ENCODE measurements at regions not wholly inside any gene's neighbourhood (a gene's known extent, or its start where the extent isn't known, plus 50 kb on each side); places are given as distances from the start of the nearest gene placed in this dataset.
"Not testable (repeated sequence)": the region's sequence is repeated elsewhere in the genome, so short reads cannot be mapped to it uniquely, and the experiment has no call there.

GRCh38 chr19:31470952-31471351 is 121.7 kb upstream of the TSHZ3 start:
- H3K9me3 ChIP-seq (ENCODE audit: control insufficient read depth, low read length): no peaks in the 10 kb centered on the region
- H3K27ac ChIP-seq (ENCODE audit: insufficient read depth, low read length, poor library complexity, severe bottlenecking): no peak overlapping the region
- H3K4me1 ChIP-seq (ENCODE audit: control insufficient read depth, insufficient read depth, low read length, poor library complexity, severe bottlenecking): no peaks in the 10 kb centered on the region
- no peaks in the 10 kb centered on the region for H3K36me3 ChIP-seq (ENCODE audit: control insufficient read depth, insufficient read depth, low read length)
- no peaks in the 10 kb centered on the region for H3K27me3 ChIP-seq (replicated peaks; ENCODE audit: control insufficient read depth, insufficient read depth, low read length, poor library complexity, severe bottlenecking)
- no peak for DNase-seq
- H3K4me3 ChIP-seq (ENCODE audit: insufficient read depth, low read depth, low read length, poor library complexity, severe bottlenecking): no peak overlapping the region

GRCh38 chr19:31478241-31478640 is 129.0 kb upstream of the TSHZ3 start:
- Histone ChIP-seq H3K36me3 (ENCODE audit: control insufficient read depth, insufficient read depth, low read length) (no peaks in the 10 kb centered on the region), H3K4me3 (ENCODE audit: insufficient read depth, low read depth, low read length, poor library complexity, severe bottlenecking) (no peak overlapping the region), H3K9me3 (ENCODE audit: control insufficient read depth, low read length) (no peaks in the 10 kb centered on the region), H3K4me1 (ENCODE audit: control insufficient read depth, insufficient read depth, low read length, poor library complexity, severe bottlenecking) (no peaks in the 10 kb centered on the region), H3K27me3 (replicated peaks; ENCODE audit: control insufficient read depth, insufficient read depth, low read length, poor library complexity, severe bottlenecking) (no peaks in the 10 kb centered on the region), H3K27ac (ENCODE audit: insufficient read depth, low read length, poor library complexity, severe bottlenecking) (no peak overlapping the region)
- no peak for DNase-seq

- Histone ChIP-seq H3K27ac (ENCODE audit: insufficient read depth, low read length, poor library complexity, severe bottlenecking) (no peak overlapping the region), H3K4me1 (ENCODE audit: control insufficient read depth, insufficient read depth, low read length, poor library complexity, severe bottlenecking) (no peaks in the 10 kb centered on the region), H3K27me3 (replicated peaks; ENCODE audit: control insufficient read depth, insufficient read depth, low read length, poor library complexity, severe bottlenecking) (no peaks in the 10 kb centered on the region), H3K36me3 (ENCODE audit: control insufficient read depth, insufficient read depth, low read length) (no peaks in the 10 kb centered on the region), H3K4me3 (ENCODE audit: insufficient read depth, low read depth, low read length, poor library complexity, severe bottlenecking) (no peak overlapping the region), H3K9me3 (ENCODE audit: control insufficient read depth, low read length) (no peaks in the 10 kb centered on the region)
- DNase-seq: no peak
These were observed 134.1 kb upstream of the TSHZ3 start for GRCh38 chr19:31483226-31483857.

GRCh38 chr19:31484858-31485410 is 135.7 kb upstream of the TSHZ3 start:
- H3K4me1 ChIP-seq (ENCODE audit: control insufficient read depth, insufficient read depth, low read length, poor library complexity, severe bottlenecking); DNase-seq; H3K27me3 ChIP-seq (replicated peaks; ENCODE audit: control insufficient read depth, insufficient read depth, low read length, poor library complexity, severe bottlenecking); H3K9me3 ChIP-seq (ENCODE audit: control insufficient read depth, low read length); H3K4me3 ChIP-seq (ENCODE audit: insufficient read depth, low read depth, low read length, poor library complexity, severe bottlenecking); H3K36me3 ChIP-seq (ENCODE audit: control insufficient read depth, insufficient read depth, low read length); H3K27ac ChIP-seq (ENCODE audit: insufficient read depth, low read length, poor library complexity, severe bottlenecking): not testable (repeated sequence)

GRCh38 chr19:31485472-31485871 is 136.2 kb upstream of the TSHZ3 start:
- H3K9me3 ChIP-seq (ENCODE audit: control insufficient read depth, low read length): no peaks in the 10 kb centered on the region
- no peaks in the 10 kb centered on the region for H3K4me1 ChIP-seq (ENCODE audit: control insufficient read depth, insufficient read depth, low read length, poor library complexity, severe bottlenecking)
- DNase-seq: no peak

GRCh38 chr19:31491242-31491641 is 142.0 kb upstream of the TSHZ3 start:
- no peak for DNase-seq
- Histone ChIP-seq H3K4me3 (ENCODE audit: insufficient read depth, low read depth, low read length, poor library complexity, severe bottlenecking) (no peak overlapping the region), H3K9me3 (ENCODE audit: control insufficient read depth, low read length) (no peaks in the 10 kb centered on the region)

More at GRCh38 chr19:31485472-31485871, 136.2 kb upstream of the TSHZ3 start:
- H3K36me3 ChIP-seq (ENCODE audit: control insufficient read depth, insufficient read depth, low read length): no peaks in the 10 kb centered on the region
- H3K4me3 ChIP-seq (ENCODE audit: insufficient read depth, low read depth, low read length, poor library complexity, severe bottlenecking): no peak overlapping the region
- no peak overlapping the region for H3K27ac ChIP-seq (ENCODE audit: insufficient read depth, low read length, poor library complexity, severe bottlenecking)
- H3K27me3 ChIP-seq (replicated peaks; ENCODE audit: control insufficient read depth, insufficient read depth, low read length, poor library complexity, severe bottlenecking): no peaks in the 10 kb centered on the region

GRCh38 chr19:31492050-31492449 is 142.8 kb upstream of the TSHZ3 start:
- no peaks in the 10 kb centered on the region for H3K9me3 ChIP-seq (ENCODE audit: control insufficient read depth, low read length)
- no peaks in the 10 kb centered on the region for H3K4me1 ChIP-seq (ENCODE audit: control insufficient read depth, insufficient read depth, low read length, poor library complexity, severe bottlenecking)
- H3K4me3 ChIP-seq (ENCODE audit: insufficient read depth, low read depth, low read length, poor library complexity, severe bottlenecking): no peak overlapping the region
- H3K27ac ChIP-seq (ENCODE audit: insufficient read depth, low read length, poor library complexity, severe bottlenecking): no peak overlapping the region
- no peaks in the 10 kb centered on the region for H3K36me3 ChIP-seq (ENCODE audit: control insufficient read depth, insufficient read depth, low read length)
- no peak for DNase-seq
- no peaks in the 10 kb centered on the region for H3K27me3 ChIP-seq (replicated peaks; ENCODE audit: control insufficient read depth, insufficient read depth, low read length, poor library complexity, severe bottlenecking)

More at GRCh38 chr19:31491242-31491641, 142.0 kb upstream of the TSHZ3 start:
- H3K36me3 ChIP-seq (ENCODE audit: control insufficient read depth, insufficient read depth, low read length): no peaks in the 10 kb centered on the region
- no peaks in the 10 kb centered on the region for H3K4me1 ChIP-seq (ENCODE audit: control insufficient read depth, insufficient read depth, low read length, poor library complexity, severe bottlenecking)
- H3K27me3 ChIP-seq (replicated peaks; ENCODE audit: control insufficient read depth, insufficient read depth, low read length, poor library complexity, severe bottlenecking): no peaks in the 10 kb centered on the region
- no peak overlapping the region for H3K27ac ChIP-seq (ENCODE audit: insufficient read depth, low read length, poor library complexity, severe bottlenecking)

- Histone ChIP-seq H3K4me3 (ENCODE audit: insufficient read depth, low read depth, low read length, poor library complexity, severe bottlenecking) (no peak overlapping the region), H3K36me3 (ENCODE audit: control insufficient read depth, insufficient read depth, low read length) (no peaks in the 10 kb centered on the region), H3K27me3 (replicated peaks; ENCODE audit: control insufficient read depth, insufficient read depth, low read length, poor library complexity, severe bottlenecking) (peaks cover 4% of the 10 kb centered on the region), H3K4me1 (ENCODE audit: control insufficient read depth, insufficient read depth, low read length, poor library complexity, severe bottlenecking) (no peaks in the 10 kb centered on the region), H3K27ac (ENCODE audit: insufficient read depth, low read length, poor library complexity, severe bottlenecking) (no peak overlapping the region), H3K9me3 (ENCODE audit: control insufficient read depth, low read length) (no peaks in the 10 kb centered on the region)
- no peak for DNase-seq
These were observed 146.8 kb upstream of the TSHZ3 start for GRCh38 chr19:31496076-31496475.

GRCh38 chr19:31497709-31498108 is 148.5 kb upstream of the TSHZ3 start:
- no peaks in the 10 kb centered on the region for H3K9me3 ChIP-seq (ENCODE audit: control insufficient read depth, low read length)

GRCh38 chr19:31498781-31499180 is 149.5 kb upstream of the TSHZ3 start:
- Histone ChIP-seq H3K9me3 (ENCODE audit: control insufficient read depth, low read length) (no peaks in the 10 kb centered on the region), H3K27me3 (replicated peaks; ENCODE audit: control insufficient read depth, insufficient read depth, low read length, poor library complexity, severe bottlenecking) (peaks cover 4% of the 10 kb centered on the region), H3K4me3 (ENCODE audit: insufficient read depth, low read depth, low read length, poor library complexity, severe bottlenecking) (no peak overlapping the region), H3K27ac (ENCODE audit: insufficient read depth, low read length, poor library complexity, severe bottlenecking) (no peak overlapping the region), H3K36me3 (ENCODE audit: control insufficient read depth, insufficient read depth, low read length) (no peaks in the 10 kb centered on the region), H3K4me1 (ENCODE audit: control insufficient read depth, insufficient read depth, low read length, poor library complexity, severe bottlenecking) (no peaks in the 10 kb centered on the region)
- no peak for DNase-seq

More at GRCh38 chr19:31497709-31498108, 148.5 kb upstream of the TSHZ3 start:
- Histone ChIP-seq H3K27ac (ENCODE audit: insufficient read depth, low read length, poor library complexity, severe bottlenecking) (no peak overlapping the region), H3K4me1 (ENCODE audit: control insufficient read depth, insufficient read depth, low read length, poor library complexity, severe bottlenecking) (no peaks in the 10 kb centered on the region), H3K27me3 (replicated peaks; ENCODE audit: control insufficient read depth, insufficient read depth, low read length, poor library complexity, severe bottlenecking) (peaks cover 4% of the 10 kb centered on the region), H3K36me3 (ENCODE audit: control insufficient read depth, insufficient read depth, low read length) (no peaks in the 10 kb centered on the region), H3K4me3 (ENCODE audit: insufficient read depth, low read depth, low read length, poor library complexity, severe bottlenecking) (no peak overlapping the region)
- DNase-seq: no peak

Data from effector memory CD4-positive, alpha-beta T cell (primary cell).